T-helper 1 cell treated with Interleukin-12 subunit alpha and Interleukin-12 subunit beta and Interleukin-4 antibody, amounts not matched to agents 30 μg/mL and 1 μg/mL, for 36 hours (primary cell): ENCODE measurements at regions not wholly inside any gene's neighbourhood (a gene's known extent, or its start where the extent isn't known, plus 50 kb on each side); places are given as distances from the start of the nearest gene placed in this dataset.

ENCODE experiments used
- H3K27ac Mint-ChIP-seq: one replicate; pipeline ENCODE4 v1.8.0; 2021; ENCODE audit warnings: mild to moderate bottlenecking, mixed read lengths
- H3K27me3 Mint-ChIP-seq: one replicate; pipeline ENCODE4 v1.8.0; 2021; ENCODE audit warnings: low read depth, mixed read lengths
- H3K36me3 Mint-ChIP-seq: one replicate; pipeline ENCODE4 v1.8.0; 2021; ENCODE audit warnings: low read depth, mixed read lengths
- H3K4me1 Mint-ChIP-seq: one replicate; pipeline ENCODE4 v1.8.0; 2021; ENCODE audit warnings: low read depth, mixed read lengths
- H3K4me3 Mint-ChIP-seq: one replicate; pipeline ENCODE4 v1.8.0; 2021; ENCODE audit warnings: mild to moderate bottlenecking, moderate library complexity, mixed read lengths
- H3K9me3 Mint-ChIP-seq: one replicate; pipeline ENCODE4 v1.8.0; 2021; ENCODE audit warnings: mixed read lengths

DNA sequence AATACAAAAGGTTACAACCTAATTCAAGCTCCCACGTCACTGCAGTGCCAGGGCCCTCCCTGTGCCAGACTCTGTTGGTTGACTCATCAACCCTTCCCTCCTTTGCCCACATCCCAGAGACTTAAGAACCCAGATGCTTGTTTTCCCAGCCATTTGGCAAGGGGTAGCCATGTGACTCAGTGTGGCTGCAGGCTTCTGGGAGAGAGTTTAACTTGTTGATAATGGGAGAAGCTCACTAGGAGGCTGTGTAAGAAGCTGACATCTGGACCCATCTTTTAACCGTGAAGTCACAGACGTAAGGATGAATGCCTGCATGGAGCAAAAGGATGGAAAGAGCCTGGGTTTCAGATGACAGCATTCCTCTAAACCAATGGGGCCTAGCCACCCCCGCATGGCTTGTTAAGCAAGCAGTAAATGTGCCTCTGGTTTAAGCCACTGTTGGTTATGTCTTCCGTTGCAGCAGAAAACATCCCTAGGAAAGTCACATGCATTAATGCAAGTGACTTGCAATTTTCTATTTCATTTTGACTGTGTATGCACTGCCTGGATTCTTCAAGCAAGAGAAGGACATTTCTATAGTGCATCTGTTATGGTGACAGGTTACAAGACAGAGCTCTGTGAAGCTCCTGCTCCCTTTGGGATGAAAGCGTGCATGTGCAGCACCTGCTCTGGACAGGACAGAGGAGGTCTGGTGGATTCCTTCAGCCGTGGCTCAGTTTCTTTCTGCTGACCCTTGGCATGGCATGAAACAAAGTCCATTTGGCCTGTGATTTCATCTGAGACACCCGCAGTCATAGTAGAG lies 57.5 kb upstream of the CREB5 start:
- Mint-ChIP-seq H3K4me3 (no peak overlapping the region), H3K27ac (no peak overlapping the region), H3K36me3 (no peaks in the 10 kb centered on the region), H3K4me1 (no peaks in the 10 kb centered on the region), H3K9me3 (no peaks in the 10 kb centered on the region), H3K27me3 (peaks cover 11% of the 10 kb centered on the region)

DNA sequence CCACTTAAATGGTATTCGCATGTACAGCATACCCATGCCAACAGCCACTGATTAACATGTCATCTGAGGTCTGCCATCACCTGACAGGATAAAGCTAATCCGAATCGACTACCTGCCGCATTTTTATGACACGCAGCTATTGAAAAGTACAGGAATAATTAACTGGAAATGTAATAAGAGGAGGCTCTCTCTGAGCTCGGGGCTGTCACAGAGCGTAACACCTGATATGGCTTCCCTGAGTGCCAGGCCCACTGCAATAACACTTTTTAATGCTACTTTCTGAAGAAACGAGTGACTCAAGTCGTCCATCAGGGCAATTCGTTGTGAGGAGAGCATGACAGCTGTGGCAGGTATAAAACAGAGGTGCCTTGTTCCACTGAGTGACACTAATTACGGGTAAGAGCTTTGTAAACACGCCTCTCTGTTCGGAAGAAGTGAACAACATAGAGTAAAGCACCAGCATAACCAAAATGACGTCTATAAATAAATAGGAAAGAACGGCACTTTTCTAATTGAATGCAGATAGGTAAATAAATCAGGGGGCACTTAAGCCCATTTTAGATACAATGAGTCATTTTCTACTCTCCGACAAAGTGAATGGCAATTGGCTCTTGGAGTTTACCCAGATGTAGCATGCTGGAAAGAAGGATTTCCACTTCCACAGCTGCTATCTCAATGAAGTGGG lies 56.5 kb upstream of the CREB5 start:
- Mint-ChIP-seq H3K36me3 (no peaks in the 10 kb centered on the region), H3K4me1 (no peaks in the 10 kb centered on the region), H3K27ac (no peak overlapping the region), H3K4me3 (no peak overlapping the region), H3K27me3 (peaks cover 5% of the 10 kb centered on the region), H3K9me3 (no peaks in the 10 kb centered on the region)

DNA sequence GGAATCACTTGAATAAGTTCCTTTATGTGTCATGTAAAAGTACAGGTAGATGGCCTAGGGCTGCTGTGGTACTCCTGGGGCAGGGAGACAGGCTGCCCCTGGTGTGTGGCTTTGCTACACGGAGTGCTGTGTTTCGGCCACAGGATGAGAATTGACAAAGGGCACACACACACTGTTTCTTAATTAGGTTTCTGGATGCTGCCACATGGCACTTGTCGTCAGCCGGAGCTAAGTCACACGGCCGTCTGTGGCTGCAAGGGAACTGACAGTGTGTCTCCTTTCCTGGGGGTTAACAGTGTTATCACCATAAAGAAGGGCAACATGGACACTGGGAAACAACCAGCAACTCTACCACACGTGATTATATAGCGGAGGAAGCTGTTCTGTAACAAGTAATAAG lies 55.7 kb upstream of the CREB5 start:
- Mint-ChIP-seq H3K4me1 (no peaks in the 10 kb centered on the region), H3K27ac (no peak overlapping the region)

DNA sequence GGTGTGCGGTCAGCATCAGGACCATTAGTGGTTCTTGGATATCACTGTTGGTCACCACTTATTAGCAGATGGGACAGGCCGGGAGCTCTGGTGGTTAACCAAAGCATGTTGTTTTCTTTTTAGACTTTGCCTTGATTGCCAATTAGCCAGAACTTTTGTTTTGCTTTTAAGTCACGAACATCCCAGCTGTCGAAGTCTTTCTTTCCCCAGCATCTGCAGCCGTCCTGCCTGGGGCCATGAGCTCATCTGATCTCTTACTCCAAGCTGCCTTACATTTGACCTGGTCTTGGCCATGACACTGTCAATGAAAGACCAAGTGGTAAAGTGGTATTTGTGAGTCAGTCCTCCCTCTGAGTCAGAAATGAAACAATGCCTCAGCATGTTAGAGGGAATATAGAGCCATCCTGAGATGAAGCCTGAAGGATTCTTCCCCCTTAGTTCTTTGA lies 53.9 kb upstream of the CREB5 start:
- Mint-ChIP-seq H3K9me3 (no peaks in the 10 kb centered on the region), H3K36me3 (no peaks in the 10 kb centered on the region), H3K27ac (no peak overlapping the region), H3K4me3 (no peak overlapping the region), H3K27me3 (no peaks in the 10 kb centered on the region), H3K4me1 (no peaks in the 10 kb centered on the region)

More for the DNA sequence above, 55.7 kb upstream of the CREB5 start:
- no peaks in the 10 kb centered on the region for H3K27me3 Mint-ChIP-seq
- H3K9me3 Mint-ChIP-seq, result no peaks in the 10 kb centered on the region
- no peak overlapping the region for H3K4me3 Mint-ChIP-seq
- no peaks in the 10 kb centered on the region for H3K36me3 Mint-ChIP-seq

DNA sequence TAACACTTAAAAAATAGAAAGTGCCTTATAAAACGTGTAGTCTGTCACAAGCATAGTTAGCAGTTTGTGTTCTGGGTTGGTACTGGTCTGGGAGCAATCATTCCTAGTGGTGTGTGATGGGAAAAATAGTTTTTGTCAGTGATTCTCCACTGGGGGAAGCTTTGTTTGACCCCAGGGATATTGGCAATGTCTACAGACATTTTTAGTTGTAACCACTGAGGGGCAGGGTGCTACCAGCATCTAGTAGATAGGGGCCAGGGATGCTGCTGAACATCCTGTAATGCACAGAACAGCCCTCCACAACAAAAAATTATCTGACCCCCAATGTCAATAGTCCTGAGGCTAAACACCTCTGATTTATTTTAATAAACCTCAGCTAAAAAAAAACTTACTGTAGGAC lies 51.6 kb upstream of the CREB5 start:
- H3K36me3 Mint-ChIP-seq, result no peaks in the 10 kb centered on the region
- H3K4me1 Mint-ChIP-seq, result no peaks in the 10 kb centered on the region
- H3K27me3 Mint-ChIP-seq, result peaks cover 4% of the 10 kb centered on the region
- H3K9me3 Mint-ChIP-seq, result peaks cover 16% of the 10 kb centered on the region
- H3K27ac Mint-ChIP-seq, result no peak overlapping the region
- no peak overlapping the region for H3K4me3 Mint-ChIP-seq

DNA sequence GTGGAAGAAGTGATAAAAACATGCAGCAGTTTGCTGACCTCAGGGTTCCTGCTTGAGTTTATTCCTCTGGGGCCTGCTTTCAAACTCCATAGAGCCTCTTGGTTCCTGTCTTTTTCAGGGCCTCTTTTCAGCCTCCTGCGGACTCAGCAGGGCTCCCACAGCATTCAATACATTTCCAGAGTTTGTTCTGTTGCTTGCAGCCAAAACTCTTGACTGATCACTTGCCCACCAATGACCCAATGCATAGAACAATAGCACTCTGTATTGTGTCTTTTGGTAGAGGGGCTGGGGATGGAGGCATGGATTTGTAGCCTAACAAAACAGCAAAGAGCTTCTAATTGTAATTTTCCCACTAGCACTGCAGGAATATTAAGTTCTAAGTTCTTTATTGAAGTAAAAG lies 50.8 kb upstream of the CREB5 start:
- H3K4me3 Mint-ChIP-seq, result no peak overlapping the region

DNA sequence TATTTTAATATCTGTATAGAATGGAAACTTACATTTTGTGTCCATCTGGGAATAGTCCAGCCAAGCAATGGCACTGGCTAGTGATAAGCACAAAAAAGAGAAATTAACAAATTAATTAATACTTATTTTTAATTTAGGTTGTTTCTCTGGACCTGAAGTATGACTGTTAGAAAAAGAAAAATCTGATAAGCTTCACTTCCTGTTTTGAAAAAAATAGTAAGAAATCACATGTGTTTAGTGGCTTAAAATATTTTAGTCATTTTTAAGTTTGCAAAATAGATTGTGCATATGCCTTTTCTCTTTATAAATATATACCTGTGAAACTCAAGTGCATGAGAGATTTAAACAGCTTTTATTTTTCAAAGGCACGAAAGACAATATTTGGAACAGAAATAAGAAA lies 50.1 kb upstream of the CREB5 start:
- H3K36me3 Mint-ChIP-seq, result no peaks in the 10 kb centered on the region
- no peaks in the 10 kb centered on the region for H3K4me1 Mint-ChIP-seq
- no peak overlapping the region for H3K27ac Mint-ChIP-seq
- peaks cover 4% of the 10 kb centered on the region for H3K27me3 Mint-ChIP-seq
- peaks cover 16% of the 10 kb centered on the region for H3K9me3 Mint-ChIP-seq
- H3K4me3 Mint-ChIP-seq, result no peak overlapping the region

More for the DNA sequence above, 50.8 kb upstream of the CREB5 start:
- Mint-ChIP-seq H3K9me3 (peaks cover 16% of the 10 kb centered on the region), H3K27ac (no peak overlapping the region), H3K4me1 (no peaks in the 10 kb centered on the region), H3K27me3 (peaks cover 4% of the 10 kb centered on the region), H3K36me3 (no peaks in the 10 kb centered on the region)
